ENCODE measurements at regions not wholly inside any gene's neighbourhood (a gene's known extent, or its start where the extent isn't known, plus 50 kb on each side); places are given as distances from the start of the nearest gene placed in this dataset.

GRCh38 chr13:37413161-37413560, 185.4 kb downstream of the POSTN start:
- Mint-ChIP-seq H3K27ac (ENCODE audit: low read depth, unreplicated experiment) (no peak overlapping the region), H3K4me3 (ENCODE audit: unreplicated experiment) (no peak overlapping the region), H3K36me3 (ENCODE audit: insufficient read depth, unreplicated experiment) (peaks cover 5% of the 10 kb centered on the region), H3K9me3 (ENCODE audit: unreplicated experiment) (no peaks in the 10 kb centered on the region), H3K27me3 (ENCODE audit: insufficient read depth, unreplicated experiment) (no peaks in the 10 kb centered on the region), H3K4me1 (ENCODE audit: insufficient read depth, unreplicated experiment) (peaks cover 20% of the 10 kb centered on the region)
- ChIA-PET POLR2A (no interaction called here), CTCF (interaction anchor here (0.7 kb wide), 1 partner anchor 78 kb away, joined by 5 read pairs; no protein-coding TSS in a partner anchor)
- DNase-seq (ENCODE audit: unreplicated experiment) = no peak
- intact Hi-C loops (cut with micrococcal nuclease) = no loop called here
- no peak for TF ChIP-seq CTCF (IDR thresholded peaks at IDR 0.05; ENCODE audit: unreplicated experiment)
- no TSS peak for BruUV-seq (replicated peaks)

DNA sequence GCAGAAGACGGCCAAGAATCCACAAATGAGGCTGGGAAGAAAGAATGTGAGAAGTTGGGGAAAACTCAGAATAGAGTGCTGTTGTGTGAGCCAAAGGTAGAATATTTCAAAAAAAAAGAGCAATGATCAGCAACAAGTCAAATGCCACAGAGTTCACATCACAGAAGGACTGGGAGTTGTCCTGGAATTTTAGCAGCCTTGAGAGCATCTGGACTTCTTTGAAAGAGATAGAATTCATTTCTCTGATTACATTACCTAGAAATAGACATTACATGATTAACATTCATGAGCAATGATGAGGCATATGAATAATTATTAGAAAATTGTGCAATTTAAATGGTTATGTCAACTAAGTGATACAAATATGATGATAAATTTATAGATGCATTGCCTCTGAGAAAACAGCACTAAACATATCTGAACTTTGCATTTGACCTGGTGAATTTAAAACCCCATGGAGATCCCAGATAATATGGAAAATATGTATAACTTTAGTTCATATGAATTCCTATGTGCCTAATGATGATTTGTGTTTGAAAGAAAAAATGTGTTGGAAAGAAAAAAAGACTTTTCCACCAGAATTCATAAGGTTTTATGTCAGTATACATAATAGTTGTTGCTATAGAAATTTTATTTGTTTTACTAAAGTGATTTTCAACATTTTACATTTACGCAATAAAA, 186.2 kb downstream of the POSTN start:
- Mint-ChIP-seq H3K36me3 (ENCODE audit: insufficient read depth, unreplicated experiment) (peaks cover 5% of the 10 kb centered on the region), H3K4me1 (ENCODE audit: insufficient read depth, unreplicated experiment) (peaks cover 20% of the 10 kb centered on the region), H3K9me3 (ENCODE audit: unreplicated experiment) (no peaks in the 10 kb centered on the region), H3K27ac (ENCODE audit: low read depth, unreplicated experiment) (no peak overlapping the region), H3K4me3 (ENCODE audit: unreplicated experiment) (no peak overlapping the region), H3K27me3 (ENCODE audit: insufficient read depth, unreplicated experiment) (no peaks in the 10 kb centered on the region)
- no peak for DNase-seq (ENCODE audit: unreplicated experiment)
- TF ChIP-seq CTCF (IDR thresholded peaks at IDR 0.05; ENCODE audit: unreplicated experiment) = no peak
- POLR2A ChIA-PET = no interaction called here
- no TSS peak for BruUV-seq (replicated peaks)
- intact Hi-C loops (cut with micrococcal nuclease) = no loop called here
- CTCF ChIA-PET = interaction anchor here (0.7 kb wide), 1 partner anchor 79 kb away, joined by 5 read pairs; no protein-coding TSS in a partner anchor

DNA sequence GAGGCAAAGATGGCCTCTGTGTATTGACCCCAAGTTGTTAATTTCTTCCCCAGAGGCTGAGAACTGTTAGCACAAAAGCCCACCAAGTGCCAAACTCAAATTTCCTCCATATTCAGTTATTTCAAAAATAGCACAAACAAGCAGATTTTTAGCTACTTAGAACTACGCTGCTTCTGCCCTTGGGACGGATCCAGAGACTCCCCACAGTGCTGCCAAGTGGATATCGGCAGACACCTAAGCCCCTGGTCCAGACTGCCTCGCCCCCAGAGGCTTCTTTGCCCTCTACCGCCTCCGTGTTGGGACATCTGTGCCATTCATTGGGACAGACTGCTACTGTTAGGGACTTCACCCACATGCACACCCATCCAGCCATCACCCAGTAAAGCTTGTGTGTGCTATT, 188.3 kb downstream of the POSTN start:
- H3K9me3 Mint-ChIP-seq (ENCODE audit: unreplicated experiment) = no peaks in the 10 kb centered on the region
- no peak overlapping the region for H3K4me3 Mint-ChIP-seq (ENCODE audit: unreplicated experiment)
- POLR2A ChIA-PET = interaction anchor here (0.5 kb wide), 1 partner anchor 78 kb away, joined by 3 read pairs; no protein-coding TSS in a partner anchor
- peaks cover 14% of the 10 kb centered on the region for H3K4me1 Mint-ChIP-seq (ENCODE audit: insufficient read depth, unreplicated experiment)
- DNase-seq (ENCODE audit: unreplicated experiment) = no peak
- CTCF ChIA-PET = no interaction called here
- peaks cover 5% of the 10 kb centered on the region for H3K36me3 Mint-ChIP-seq (ENCODE audit: insufficient read depth, unreplicated experiment)
- H3K27me3 Mint-ChIP-seq (ENCODE audit: insufficient read depth, unreplicated experiment) = no peaks in the 10 kb centered on the region
- peak overlapping the region; percentile 71 for H3K27ac Mint-ChIP-seq (ENCODE audit: low read depth, unreplicated experiment)
- no peak for TF ChIP-seq CTCF (IDR thresholded peaks at IDR 0.05; ENCODE audit: unreplicated experiment)
- BruUV-seq (replicated peaks) = no TSS peak
- intact Hi-C loops (cut with micrococcal nuclease) = no loop called here

GRCh38 chr13:37409756-37410155, 188.8 kb downstream of the POSTN start:
- Mint-ChIP-seq H3K27ac (ENCODE audit: low read depth, unreplicated experiment) (peak overlapping the region; percentile 71), H3K27me3 (ENCODE audit: insufficient read depth, unreplicated experiment) (no peaks in the 10 kb centered on the region), H3K4me3 (ENCODE audit: unreplicated experiment) (no peak overlapping the region), H3K36me3 (ENCODE audit: insufficient read depth, unreplicated experiment) (peaks cover 5% of the 10 kb centered on the region), H3K9me3 (ENCODE audit: unreplicated experiment) (no peaks in the 10 kb centered on the region), H3K4me1 (ENCODE audit: insufficient read depth, unreplicated experiment) (peaks cover 14% of the 10 kb centered on the region)
- POLR2A ChIA-PET = no interaction called here
- no peak for TF ChIP-seq CTCF (IDR thresholded peaks at IDR 0.05; ENCODE audit: unreplicated experiment)
- CTCF ChIA-PET = interaction anchor here (0.6 kb wide), 1 partner anchor 108 kb away, joined by 3 read pairs; no protein-coding TSS in a partner anchor
- BruUV-seq (replicated peaks) = no TSS peak
- DNase-seq (ENCODE audit: unreplicated experiment) = no peak
- intact Hi-C loops (cut with micrococcal nuclease) = no loop called here

Measured in MCF 10A (cell line).